HepG2 (cell line): ENCODE measurements at regions not wholly inside any gene's neighbourhood (a gene's known extent, or its start where the extent isn't known, plus 50 kb on each side); places are given as distances from the start of the nearest gene placed in this dataset.

ENCODE experiments used
- ADNP ChIP-seq: sonication (generic); formaldehyde crosslinking; IDR thresholded peaks from 2 replicates; pipeline ENCODE4 v1.4.0; 2020; ENCODE audit warnings: missing genetic modification reagents
- BHLHE40 ChIP-seq: IDR thresholded peaks from 2 replicates; pipeline ENCODE4 v1.6.1; 2011; ENCODE audit warnings: low read length, improper control_type of control experiment
- CTCF ChIP-seq: sonication (generic); formaldehyde crosslinking; IDR thresholded peaks from 2 replicates; pipeline ENCODE4 v1.5.0; 2020; ENCODE audit warnings: mild to moderate bottlenecking, missing genetic modification reagents, moderate library complexity
- ELF1 ChIP-seq: sonication (generic); formaldehyde crosslinking; IDR thresholded peaks from 2 replicates; pipeline ENCODE4 v1.4.0; 2020; ENCODE audit warnings: missing genetic modification reagents
- HMGXB4 ChIP-seq, 2 experiments: sonication (generic) in 1 of 2; formaldehyde crosslinking in 1 of 2; IDR thresholded peaks; 2 replicates each; pipeline versions ENCODE4 v1.4.0 to v1.6.1; 2018 to 2020; ENCODE audit warnings: missing genetic modification reagents in 2 of 2, borderline replicate concordance in 1 of 2, low read depth in 1 of 2, mild to moderate bottlenecking in 1 of 2, missing biosample characterization in 1 of 2
- MTA3 ChIP-seq: sonication (generic); formaldehyde crosslinking; IDR thresholded peaks from 2 replicates; pipeline ENCODE4 v1.4.0; 2020; ENCODE audit warnings: missing genetic modification reagents
- NKX3-1 ChIP-seq: sonication (generic); formaldehyde crosslinking; IDR thresholded peaks from 2 replicates; pipeline ENCODE4 v1.5.0; 2020; ENCODE audit warnings: missing genetic modification reagents
- TBX3 ChIP-seq: fragments of 450-650 bp; IDR thresholded peaks from 2 replicates; pipeline ENCODE4 v1.6.1; 2017; ENCODE audit warnings: antibody characterized with exemption, mild to moderate bottlenecking, inconsistent platforms, borderline replicate concordance
- TEAD2 ChIP-seq: sonication (generic); formaldehyde crosslinking; IDR thresholded peaks from 2 replicates; pipeline ENCODE4 v1.9.0; 2021; ENCODE audit warnings: missing genetic modification reagents
- TOE1 ChIP-seq: sonication (generic); formaldehyde crosslinking; IDR thresholded peaks from 2 replicates; pipeline ENCODE4 v1.4.0; 2020; ENCODE audit warnings: mild to moderate bottlenecking, missing genetic modification reagents
- ZFP37 ChIP-seq: sonication (generic); formaldehyde crosslinking; IDR thresholded peaks from 2 replicates; pipeline ENCODE4 v1.4.0; 2020; ENCODE audit warnings: missing genetic modification reagents, borderline replicate concordance
- ZFY ChIP-seq: sonication (generic); formaldehyde crosslinking; IDR thresholded peaks from 2 replicates; pipeline ENCODE4 v1.4.0; 2020; ENCODE audit warnings: missing genetic modification reagents
- ZNF138 ChIP-seq: sonication (generic); formaldehyde crosslinking; IDR thresholded peaks from 2 replicates; pipeline ENCODE4 v1.5.0; 2020; ENCODE audit warnings: mild to moderate bottlenecking, low read depth, missing genetic modification reagents
- ZNF24 ChIP-seq: fragments of 450-650 bp; IDR thresholded peaks from 2 replicates; pipeline ENCODE4 v1.6.1; 2017; ENCODE audit warnings: antibody characterized with exemption, mild to moderate bottlenecking

GRCh38 chr10:44478876-44479705, 94.2 kb upstream of the CXCL12 start:
- TF ChIP-seq CTCF (CRISPR knock-in tag), result no peak
- no peak for TF ChIP-seq MTA3 (CRISPR knock-in tag)
- no peak for TF ChIP-seq ZNF138
- no peak for TF ChIP-seq HMGXB4 (CRISPR knock-in tag; IDR thresholded peaks at IDR 0.05; ENCODE audit: borderline replicate concordance in 1 of 2, low read depth in 1 of 2)
- TF ChIP-seq ZNF24, result no peak
- TF ChIP-seq ZFP37, result no peak
- no peak for TF ChIP-seq TOE1 (CRISPR knock-in tag)
- no peak for TF ChIP-seq ZFY (CRISPR knock-in tag)
- TF ChIP-seq BHLHE40, result no peak
- TF ChIP-seq ELF1 (CRISPR knock-in tag), result no peak
- no peak for TF ChIP-seq TBX3
- TF ChIP-seq TEAD2, result no peak
- TF ChIP-seq NKX3-1 (CRISPR knock-in tag), result no peak
- TF ChIP-seq ADNP (CRISPR knock-in tag), result no peak
